GM18508 (cell line): ENCODE measurements at regions not wholly inside any gene's neighbourhood (a gene's known extent, or its start where the extent isn't known, plus 50 kb on each side); places are given as distances from the start of the nearest gene placed in this dataset.

ENCODE experiments used
- ATAC-seq: cut with Tn5 transposase; IDR thresholded peaks from one replicate; pipeline ENCODE4 v1.9.1; 2021; ENCODE audit warnings: moderate number of reproducible peaks; ENCODE audit not compliant: insufficient read depth, unreplicated experiment

- no peak for ATAC-seq
Observed at GRCh38 chr15:62968699-62969098, 73.8 kb upstream of the TPM1 start.

GRCh38 chr15:62969442-62970089 is 73.0 kb upstream of the TPM1 start:
- ATAC-seq, result no peak

GRCh38 chr15:62972814-62973213 is 69.7 kb upstream of the TPM1 start:
- ATAC-seq, result no peak

GRCh38 chr15:62975515-62975914 is 67.0 kb upstream of the TPM1 start:
- ATAC-seq, result no peak

GRCh38 chr15:62976301-62976881 is 66.2 kb upstream of the TPM1 start:
- ATAC-seq, result no peak

GRCh38 chr15:62977952-62978811 is 64.4 kb upstream of the TPM1 start:
- no peak for ATAC-seq

- no peak for ATAC-seq
Observed at GRCh38 chr15:62979252-62979651, 63.3 kb upstream of the TPM1 start.

GRCh38 chr15:62981071-62981470 is 61.5 kb upstream of the TPM1 start:
- no peak for ATAC-seq

- no peak for ATAC-seq
Observed at GRCh38 chr15:62983956-62984355, 58.6 kb upstream of the TPM1 start.

- ATAC-seq, result no peak
Observed at GRCh38 chr15:62985768-62986167, 56.8 kb upstream of the TPM1 start.

GRCh38 chr15:62986948-62987347 is 55.6 kb upstream of the TPM1 start:
- no peak for ATAC-seq

- ATAC-seq, result no peak
Observed at GRCh38 chr15:62988701-62989100, 53.8 kb upstream of the TPM1 start.

GRCh38 chr15:62989366-62990055 is 53.0 kb upstream of the TPM1 start:
- ATAC-seq, result no peak

GRCh38 chr15:62991698-62992097 is 50.8 kb upstream of the TPM1 start:
- no peak for ATAC-seq

GRCh38 chr15:62992302-62992701 is 50.2 kb upstream of the TPM1 start:
- ATAC-seq, result no peak
